C4-2B (cell line): ENCODE measurements at regions not wholly inside any gene's neighbourhood (a gene's known extent, or its start where the extent isn't known, plus 50 kb on each side); places are given as distances from the start of the nearest gene placed in this dataset.

ENCODE experiments used
- ZFX ChIP-seq: fragments of 450-650 bp; IDR thresholded peaks from 2 replicates; pipeline ENCODE4 v1.6.1; 2017
- TF ChIP-seq, protein P1 (sequence below): fragments of 450-650 bp; conservative IDR thresholded peaks from 2 replicates; pipeline ENCODE4 v1.5.1; 2017; ENCODE audit warnings: mild to moderate bottlenecking

DNA sequence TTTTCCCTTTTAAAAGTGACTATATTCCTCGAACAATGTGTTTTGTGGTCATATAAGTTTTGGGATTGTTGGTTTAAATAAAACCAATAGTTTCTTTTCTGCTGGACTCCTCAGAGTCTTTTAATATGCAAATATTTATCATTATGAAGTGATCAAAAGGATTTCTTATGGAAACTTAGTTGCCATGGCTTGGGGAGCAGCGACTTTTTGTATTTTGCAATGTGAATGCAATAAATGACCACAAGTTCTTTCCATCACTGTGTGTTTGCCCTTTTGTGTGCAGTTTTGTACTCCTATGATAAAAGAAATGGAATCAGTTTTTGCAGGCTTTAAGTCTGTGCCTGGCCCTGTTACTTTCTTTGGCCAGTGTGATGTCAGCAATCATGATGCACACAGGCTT is 68.5 kb upstream of the NUDT6 start:
- TF ChIP-seq, protein P1, sequence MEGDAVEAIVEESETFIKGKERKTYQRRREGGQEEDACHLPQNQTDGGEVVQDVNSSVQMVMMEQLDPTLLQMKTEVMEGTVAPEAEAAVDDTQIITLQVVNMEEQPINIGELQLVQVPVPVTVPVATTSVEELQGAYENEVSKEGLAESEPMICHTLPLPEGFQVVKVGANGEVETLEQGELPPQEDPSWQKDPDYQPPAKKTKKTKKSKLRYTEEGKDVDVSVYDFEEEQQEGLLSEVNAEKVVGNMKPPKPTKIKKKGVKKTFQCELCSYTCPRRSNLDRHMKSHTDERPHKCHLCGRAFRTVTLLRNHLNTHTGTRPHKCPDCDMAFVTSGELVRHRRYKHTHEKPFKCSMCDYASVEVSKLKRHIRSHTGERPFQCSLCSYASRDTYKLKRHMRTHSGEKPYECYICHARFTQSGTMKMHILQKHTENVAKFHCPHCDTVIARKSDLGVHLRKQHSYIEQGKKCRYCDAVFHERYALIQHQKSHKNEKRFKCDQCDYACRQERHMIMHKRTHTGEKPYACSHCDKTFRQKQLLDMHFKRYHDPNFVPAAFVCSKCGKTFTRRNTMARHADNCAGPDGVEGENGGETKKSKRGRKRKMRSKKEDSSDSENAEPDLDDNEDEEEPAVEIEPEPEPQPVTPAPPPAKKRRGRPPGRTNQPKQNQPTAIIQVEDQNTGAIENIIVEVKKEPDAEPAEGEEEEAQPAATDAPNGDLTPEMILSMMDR: no peak
- no peak for TF ChIP-seq ZFX
